HEK293 (cell line): ENCODE measurements at regions not wholly inside any gene's neighbourhood (a gene's known extent, or its start where the extent isn't known, plus 50 kb on each side); places are given as distances from the start of the nearest gene placed in this dataset.

Source experiments
- CTCF ChIA-PET: fragments of 350-600 bp; formaldehyde crosslinking; extraction: SDS; loops from one replicate; lab custom pipeline; 2021; ENCODE audit warnings: antibody characterized with exemption; lab: Yijun Ruan, JAX
- POLR2A ChIA-PET: fragments of 300-600 bp; formaldehyde crosslinking; extraction: SDS; loops from one replicate; lab custom pipeline; 2020; ENCODE audit warnings: antibody characterized with exemption, inconsistent platforms; lab: Yijun Ruan, JAX
- H3K27ac ChIP-seq: fragments of 200-500 bp; sonication (Bioruptor generic); 2 replicates; pipeline ENCODE4 v1.5.1; 2014; ENCODE audit warnings: low read depth, low read length, control low read depth, inconsistent platforms; ENCODE audit errors: extremely low read depth
- H3K36me3 ChIP-seq, 2 experiments: fragments of 200-500 bp in 1 of 2; sonication (Bioruptor generic) in 1 of 2; 1 replicate in 1 of 2; 2 replicates in 1 of 2; pipeline ENCODE4 v1.5.1; 2014 to 2017; ENCODE audit warnings: inconsistent platforms in 2 of 2, low read length in 2 of 2; ENCODE audit not compliant: control insufficient read depth in 2 of 2, insufficient read depth in 1 of 2
- H3K4me1 ChIP-seq: fragments of 200-500 bp; sonication (Bioruptor generic); 2 replicates; pipeline ENCODE4 v1.5.1; 2014; ENCODE audit warnings: mild to moderate bottlenecking, low read length, inconsistent platforms; ENCODE audit not compliant: control insufficient read depth, insufficient read depth
- H3K4me3 ChIP-seq: 2 replicates; pipeline ENCODE4 v1.5.1; 2011; ENCODE audit warnings: low read depth, mild to moderate bottlenecking, control low read depth, low read length, moderate library complexity
- H3K9me3 ChIP-seq: fragments of 200-500 bp; sonication (Bioruptor generic); 2 replicates; pipeline ENCODE4 v1.5.1; 2014; ENCODE audit warnings: low read depth, low read length, inconsistent platforms; ENCODE audit not compliant: control insufficient read depth, insufficient read depth
- BCL11A ChIP-seq: fragments of 450-650 bp; formaldehyde crosslinking; IDR thresholded peaks from 2 replicates; pipeline ENCODE4 v1.5.1; 2016; ENCODE audit warnings: low read depth, missing biosample characterization, missing genetic modification characterization
- FEZF1 ChIP-seq: fragments of 450-650 bp; formaldehyde crosslinking; IDR thresholded peaks from 2 replicates; pipeline ENCODE4 v1.5.1; 2016; ENCODE audit warnings: missing biosample characterization, missing genetic modification characterization
- TCF7L2 ChIP-seq: IDR thresholded peaks from 2 replicates; pipeline ENCODE4 v1.6.1; 2011; ENCODE audit warnings: low read depth, mild to moderate bottlenecking, inconsistent platforms, low read length, moderate library complexity, borderline replicate concordance
- ZNF155 ChIP-seq: fragments of 450-650 bp; formaldehyde crosslinking; IDR thresholded peaks from 2 replicates; pipeline ENCODE4 v1.5.1; 2016; ENCODE audit warnings: missing biosample characterization, missing genetic modification characterization
- ZNF157 ChIP-seq: fragments of 450-650 bp; formaldehyde crosslinking; IDR thresholded peaks from 2 replicates; pipeline ENCODE4 v1.5.1; 2016; ENCODE audit warnings: missing biosample characterization, missing genetic modification characterization
- ZNF214 ChIP-seq: fragments of 450-650 bp; formaldehyde crosslinking; IDR thresholded peaks from 2 replicates; pipeline ENCODE4 v1.5.1; 2017; ENCODE audit warnings: missing biosample characterization, mild to moderate bottlenecking, missing genetic modification characterization, borderline replicate concordance
- ZNF221 ChIP-seq: fragments of 450-650 bp; formaldehyde crosslinking; IDR thresholded peaks from 2 replicates; pipeline ENCODE4 v1.5.1; 2017; ENCODE audit warnings: missing biosample characterization, missing genetic modification characterization, borderline replicate concordance
- ZNF223 ChIP-seq: fragments of 450-650 bp; formaldehyde crosslinking; IDR thresholded peaks from 2 replicates; pipeline ENCODE4 v1.5.1; 2016; ENCODE audit warnings: missing biosample characterization, missing genetic modification characterization
- ZNF266 ChIP-seq: fragments of 450-650 bp; formaldehyde crosslinking; IDR thresholded peaks from 2 replicates; pipeline ENCODE4 v1.5.1; 2016; ENCODE audit warnings: missing biosample characterization, missing genetic modification characterization, low read depth
- ZNF292 ChIP-seq: fragments of 450-650 bp; formaldehyde crosslinking; IDR thresholded peaks from 2 replicates; pipeline ENCODE4 v1.5.1; 2016; ENCODE audit warnings: low read depth, missing biosample characterization, missing genetic modification characterization, borderline replicate concordance
- ZNF311 ChIP-seq: fragments of 450-650 bp; formaldehyde crosslinking; IDR thresholded peaks from 2 replicates; pipeline ENCODE4 v1.5.1; 2017; ENCODE audit warnings: missing biosample characterization, missing genetic modification characterization, borderline replicate concordance
- ZNF37A ChIP-seq: fragments of 450-650 bp; IDR thresholded peaks from 2 replicates; pipeline ENCODE4 v1.5.1; 2018; ENCODE audit warnings: missing biosample characterization, missing genetic modification characterization
- ZNF394 ChIP-seq: fragments of 450-650 bp; formaldehyde crosslinking; IDR thresholded peaks from 2 replicates; pipeline ENCODE4 v1.5.1; 2016; ENCODE audit warnings: missing biosample characterization, missing genetic modification characterization, mild to moderate bottlenecking, moderate library complexity, borderline replicate concordance
- ZNF426 ChIP-seq: fragments of 450-650 bp; formaldehyde crosslinking; IDR thresholded peaks from 2 replicates; pipeline ENCODE4 v1.5.1; 2017; ENCODE audit warnings: missing biosample characterization, missing genetic modification characterization, mild to moderate bottlenecking, inconsistent platforms, moderate library complexity
- ZNF529 ChIP-seq: fragments of 450-650 bp; formaldehyde crosslinking; IDR thresholded peaks from 2 replicates; pipeline ENCODE4 v1.5.1; 2017; ENCODE audit warnings: missing genetic modification characterization, missing biosample characterization; ENCODE audit not compliant: insufficient replicate concordance
- ZNF558 ChIP-seq: fragments of 450-650 bp; formaldehyde crosslinking; IDR thresholded peaks from 2 replicates; pipeline ENCODE4 v1.5.1; 2016; ENCODE audit warnings: missing biosample characterization, missing genetic modification characterization
- ZNF571 ChIP-seq: fragments of 450-650 bp; formaldehyde crosslinking; IDR thresholded peaks from 2 replicates; pipeline ENCODE4 v1.5.0; 2017; ENCODE audit warnings: missing biosample characterization, missing genetic modification characterization
- ZNF626 ChIP-seq: fragments of 450-650 bp; sonication (Bioruptor Pico); formaldehyde crosslinking; IDR thresholded peaks from 2 replicates; pipeline ENCODE4 v1.5.1; 2018; ENCODE audit warnings: missing biosample characterization, missing genetic modification characterization, inconsistent platforms
- ZNF677 ChIP-seq: fragments of 450-650 bp; IDR thresholded peaks from 2 replicates; pipeline ENCODE4 v1.5.0; 2018; ENCODE audit warnings: missing biosample characterization, mild to moderate bottlenecking, missing genetic modification characterization, moderate library complexity
- ZSCAN23 ChIP-seq: fragments of 450-650 bp; formaldehyde crosslinking; IDR thresholded peaks from 2 replicates; pipeline ENCODE4 v1.5.1; 2016; ENCODE audit warnings: missing biosample characterization, missing genetic modification characterization
- TF ChIP-seq, protein P1 (sequence below): fragments of 450-650 bp; formaldehyde crosslinking; conservative IDR thresholded peaks from 2 replicates; pipeline ENCODE4 v1.5.1; 2016; ENCODE audit warnings: low read depth, missing biosample characterization, missing genetic modification characterization
- TF ChIP-seq, protein P2 (sequence below): fragments of 450-650 bp; formaldehyde crosslinking; IDR thresholded peaks from 2 replicates; pipeline ENCODE4 v1.5.1; 2016; ENCODE audit warnings: missing biosample characterization, missing genetic modification characterization
- TF ChIP-seq, protein P3 (sequence below): fragments of 450-650 bp; formaldehyde crosslinking; optimal IDR thresholded peaks from 2 replicates; pipeline ENCODE3; 2016; ENCODE audit warnings: missing biosample characterization, mild to moderate bottlenecking, missing genetic modification characterization
- TF ChIP-seq, protein P4 (sequence below): fragments of 450-650 bp; formaldehyde crosslinking; IDR thresholded peaks from 2 replicates; pipeline ENCODE4 v1.5.1; 2016; ENCODE audit warnings: missing biosample characterization, missing genetic modification characterization
- TF ChIP-seq, protein P5 (sequence below): fragments of 450-650 bp; formaldehyde crosslinking; IDR thresholded peaks from 2 replicates; pipeline ENCODE4 v1.5.1; 2017; ENCODE audit warnings: missing biosample characterization, missing genetic modification characterization

DNA sequence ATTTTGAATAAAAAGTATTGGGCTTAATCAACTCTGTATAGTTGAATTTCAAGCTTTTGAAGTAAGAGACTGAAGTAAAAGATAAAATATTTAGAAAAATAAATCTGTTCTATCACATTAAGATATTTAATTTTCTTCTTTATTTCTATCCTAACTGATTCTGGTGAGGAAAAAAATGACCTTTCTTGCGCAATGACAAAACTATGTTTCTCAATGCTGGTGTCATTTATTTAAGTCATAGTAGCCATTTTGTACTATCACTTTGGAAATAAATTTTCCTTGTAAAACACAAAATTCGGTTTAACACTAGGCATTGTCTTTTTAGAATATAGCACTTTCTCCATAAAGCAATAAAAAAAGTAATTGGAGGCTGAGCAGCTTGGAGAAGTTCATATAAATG lies 728.0 kb downstream of the CDH9 start:
- POLR2A ChIA-PET: no interaction called here
- CTCF ChIA-PET: no interaction called here
- H3K9me3 ChIP-seq: no peaks in the 10 kb centered on the region
- H3K27ac ChIP-seq: no peak overlapping the region
- TF ChIP-seq ZNF677 (no peak), BCL11A (no peak), ZNF558 (no peak), ZNF529 (tag by site-specific recombination) (no peak), ZNF157 (tag by site-specific recombination) (no peak), ZSCAN23 (tag by site-specific recombination) (no peak), FEZF1 (no peak), ZNF571 (tag by site-specific recombination) (no peak), ZNF155 (tag by site-specific recombination) (no peak), ZNF292 (tag by site-specific recombination) (no peak), ZNF223 (tag by site-specific recombination) (no peak), ZNF626 (tag by site-specific recombination) (no peak), ZNF311 (no peak), ZNF394 (tag by site-specific recombination) (no peak)
- TF ChIP-seq, protein P1, sequence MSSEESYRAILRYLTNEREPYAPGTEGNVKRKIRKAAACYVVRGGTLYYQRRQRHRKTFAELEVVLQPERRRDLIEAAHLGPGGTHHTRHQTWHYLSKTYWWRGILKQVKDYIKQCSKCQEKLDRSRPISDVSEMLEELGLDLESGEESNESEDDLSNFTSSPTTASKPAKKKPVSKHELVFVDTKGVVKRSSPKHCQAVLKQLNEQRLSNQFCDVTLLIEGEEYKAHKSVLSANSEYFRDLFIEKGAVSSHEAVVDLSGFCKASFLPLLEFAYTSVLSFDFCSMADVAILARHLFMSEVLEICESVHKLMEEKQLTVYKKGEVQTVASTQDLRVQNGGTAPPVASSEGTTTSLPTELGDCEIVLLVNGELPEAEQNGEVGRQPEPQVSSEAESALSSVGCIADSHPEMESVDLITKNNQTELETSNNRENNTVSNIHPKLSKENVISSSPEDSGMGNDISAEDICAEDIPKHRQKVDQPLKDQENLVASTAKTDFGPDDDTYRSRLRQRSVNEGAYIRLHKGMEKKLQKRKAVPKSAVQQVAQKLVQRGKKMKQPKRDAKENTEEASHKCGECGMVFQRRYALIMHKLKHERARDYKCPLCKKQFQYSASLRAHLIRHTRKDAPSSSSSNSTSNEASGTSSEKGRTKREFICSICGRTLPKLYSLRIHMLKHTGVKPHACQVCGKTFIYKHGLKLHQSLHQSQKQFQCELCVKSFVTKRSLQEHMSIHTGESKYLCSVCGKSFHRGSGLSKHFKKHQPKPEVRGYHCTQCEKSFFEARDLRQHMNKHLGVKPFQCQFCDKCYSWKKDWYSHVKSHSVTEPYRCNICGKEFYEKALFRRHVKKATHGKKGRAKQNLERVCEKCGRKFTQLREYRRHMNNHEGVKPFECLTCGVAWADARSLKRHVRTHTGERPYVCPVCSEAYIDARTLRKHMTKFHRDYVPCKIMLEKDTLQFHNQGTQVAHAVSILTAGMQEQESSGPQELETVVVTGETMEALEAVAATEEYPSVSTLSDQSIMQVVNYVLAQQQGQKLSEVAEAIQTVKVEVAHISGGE: no peak
- TF ChIP-seq, protein P2, sequence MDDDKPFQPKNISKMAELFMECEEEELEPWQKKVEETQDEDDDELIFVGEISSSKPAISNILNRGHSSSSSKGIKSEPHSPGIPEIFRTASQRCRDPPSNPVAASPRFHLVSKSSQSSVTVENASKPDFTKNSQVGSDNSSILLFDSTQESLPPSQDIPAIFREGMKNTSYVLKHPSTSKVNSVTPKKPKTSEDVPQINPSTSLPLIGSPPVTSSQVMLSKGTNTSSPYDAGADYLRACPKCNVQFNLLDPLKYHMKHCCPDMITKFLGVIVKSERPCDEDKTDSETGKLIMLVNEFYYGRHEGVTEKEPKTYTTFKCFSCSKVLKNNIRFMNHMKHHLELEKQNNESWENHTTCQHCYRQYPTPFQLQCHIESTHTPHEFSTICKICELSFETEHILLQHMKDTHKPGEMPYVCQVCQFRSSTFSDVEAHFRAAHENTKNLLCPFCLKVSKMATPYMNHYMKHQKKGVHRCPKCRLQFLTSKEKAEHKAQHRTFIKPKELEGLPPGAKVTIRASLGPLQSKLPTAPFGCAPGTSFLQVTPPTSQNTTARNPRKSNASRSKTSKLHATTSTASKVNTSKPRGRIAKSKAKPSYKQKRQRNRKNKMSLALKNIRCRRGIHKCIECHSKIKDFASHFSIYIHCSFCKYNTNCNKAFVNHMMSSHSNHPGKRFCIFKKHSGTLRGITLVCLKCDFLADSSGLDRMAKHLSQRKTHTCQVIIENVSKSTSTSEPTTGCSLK (tag by site-specific recombination): no peak
- TF ChIP-seq, protein P3, sequence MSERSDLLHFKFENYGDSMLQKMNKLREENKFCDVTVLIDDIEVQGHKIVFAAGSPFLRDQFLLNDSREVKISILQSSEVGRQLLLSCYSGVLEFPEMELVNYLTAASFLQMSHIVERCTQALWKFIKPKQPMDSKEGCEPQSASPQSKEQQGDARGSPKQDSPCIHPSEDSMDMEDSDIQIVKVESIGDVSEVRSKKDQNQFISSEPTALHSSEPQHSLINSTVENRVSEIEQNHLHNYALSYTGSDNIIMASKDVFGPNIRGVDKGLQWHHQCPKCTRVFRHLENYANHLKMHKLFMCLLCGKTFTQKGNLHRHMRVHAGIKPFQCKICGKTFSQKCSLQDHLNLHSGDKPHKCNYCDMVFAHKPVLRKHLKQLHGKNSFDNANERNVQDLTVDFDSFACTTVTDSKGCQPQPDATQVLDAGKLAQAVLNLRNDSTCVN (tag by site-specific recombination): no peak
- TF ChIP-seq, protein P4, sequence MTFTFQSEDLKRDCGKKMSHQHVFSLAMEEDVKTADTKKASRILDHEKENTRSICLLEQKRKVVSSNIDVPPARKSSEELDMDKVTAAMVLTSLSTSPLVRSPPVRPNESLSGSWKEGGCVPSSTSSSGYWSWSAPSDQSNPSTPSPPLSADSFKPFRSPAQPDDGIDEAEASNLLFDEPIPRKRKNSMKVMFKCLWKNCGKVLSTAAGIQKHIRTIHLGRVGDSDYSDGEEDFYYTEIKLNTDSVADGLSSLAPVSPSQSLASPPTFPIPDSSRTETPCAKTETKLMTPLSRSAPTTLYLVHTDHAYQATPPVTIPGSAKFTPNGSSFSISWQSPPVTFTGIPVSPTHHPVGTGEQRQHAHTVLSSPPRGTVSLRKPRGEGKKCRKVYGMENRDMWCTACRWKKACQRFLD (tag by site-specific recombination): no peak
- H3K4me3 ChIP-seq: no peak overlapping the region
- no peaks in the 10 kb centered on the region for H3K36me3 ChIP-seq
- H3K4me1 ChIP-seq: no peaks in the 10 kb centered on the region

DNA sequence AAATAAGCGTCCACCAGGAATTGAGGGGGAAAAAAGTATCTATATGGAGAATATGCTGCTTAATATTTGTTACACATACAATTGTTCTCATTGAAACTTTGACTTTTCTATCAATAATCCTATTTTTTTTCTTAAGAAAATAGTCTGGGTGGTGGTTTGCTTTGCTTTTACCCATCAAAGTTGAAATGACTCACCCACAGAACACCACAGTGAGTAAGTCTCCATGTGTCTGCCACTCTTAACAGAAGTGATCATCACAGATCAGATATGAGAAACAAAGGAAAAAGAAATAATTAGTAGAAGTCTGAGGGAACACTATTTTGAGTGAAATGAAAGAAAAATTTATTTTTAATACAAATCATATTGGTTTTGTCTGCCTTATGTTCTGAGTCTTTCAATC lies 742.8 kb downstream of the CDH9 start:
- H3K36me3 ChIP-seq: no peaks in the 10 kb centered on the region
- H3K27ac ChIP-seq: no peak overlapping the region
- H3K4me3 ChIP-seq: no peak overlapping the region
- H3K9me3 ChIP-seq: no peaks in the 10 kb centered on the region
- CTCF ChIA-PET: interaction anchor here (0.6 kb wide), 1 partner anchor 722 kb away, joined by 4 read pairs; no protein-coding TSS in a partner anchor
- POLR2A ChIA-PET: no interaction called here
- TF ChIP-seq TCF7L2 (no peak), ZNF214 (no peak), ZNF266 (no peak), ZNF426 (no peak), ZNF221 (tag by site-specific recombination) (no peak), ZNF37A (tag by site-specific recombination) (no peak), ZNF157 (tag by site-specific recombination) (no peak), ZNF571 (tag by site-specific recombination) (no peak)
- TF ChIP-seq, protein P5, sequence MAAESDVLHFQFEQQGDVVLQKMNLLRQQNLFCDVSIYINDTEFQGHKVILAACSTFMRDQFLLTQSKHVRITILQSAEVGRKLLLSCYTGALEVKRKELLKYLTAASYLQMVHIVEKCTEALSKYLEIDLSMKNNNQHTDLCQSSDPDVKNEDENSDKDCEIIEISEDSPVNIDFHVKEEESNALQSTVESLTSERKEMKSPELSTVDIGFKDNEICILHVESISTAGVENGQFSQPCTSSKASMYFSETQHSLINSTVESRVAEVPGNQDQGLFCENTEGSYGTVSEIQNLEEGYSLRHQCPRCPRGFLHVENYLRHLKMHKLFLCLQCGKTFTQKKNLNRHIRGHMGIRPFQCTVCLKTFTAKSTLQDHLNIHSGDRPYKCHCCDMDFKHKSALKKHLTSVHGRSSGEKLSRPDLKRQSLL (tag by site-specific recombination): no peak
- TF ChIP-seq, all 188 proteins: peak for 0
- no peaks in the 10 kb centered on the region for H3K4me1 ChIP-seq
